CD4-positive, alpha-beta T cell (primary cell): ENCODE measurements at regions not wholly inside any gene's neighbourhood (a gene's known extent, or its start where the extent isn't known, plus 50 kb on each side); places are given as distances from the start of the nearest gene placed in this dataset.

Source experiments
- ATAC-seq: fragments of 200-7000 bp; cut with Tn5 transposase; one replicate; pipeline ENCODE4 v1.10.0; 2022; ENCODE audit warnings: mild to moderate bottlenecking; ENCODE audit not compliant: poor library complexity
- CTCF ChIA-PET: fragments of 350-600 bp; sonication (Branson Sonifier 250); formaldehyde crosslinking; loops from one replicate; lab custom pipeline; 2021; ENCODE audit warnings: antibody characterized with exemption, inconsistent platforms; lab: Charles Lee
- POLR2A ChIA-PET: fragments of 350-600 bp; sonication (Branson Sonifier 250); formaldehyde crosslinking; loops from one replicate; lab custom pipeline; 2021; ENCODE audit warnings: antibody characterized with exemption, inconsistent platforms; lab: Charles Lee
- DNase-seq, 14 experiments: peaks; one replicate each; pipeline ENCODE4 v3.0.0-alpha.2; 2013 to 2020; ENCODE audit warnings: mixed read lengths in 2 of 14
- H3K27ac ChIP-seq, 2 donors: one replicate each; pipeline versions ENCODE4 v1.5.1 to v1.7.0; 2013; ENCODE audit warnings: low read length in 2 of 2, low read depth in 1 of 2, mild to moderate bottlenecking in 1 of 2
- H3K27me3 ChIP-seq, 2 experiments: 1 replicate in 1 of 2; 2 replicates in 1 of 2; pipeline versions ENCODE4 v1.6.1 to v1.7.0; 2013; ENCODE audit warnings: low read length in 2 of 2, control low read depth in 1 of 2, mild to moderate bottlenecking in 1 of 2, moderate library complexity in 1 of 2; ENCODE audit not compliant: insufficient read depth in 2 of 2, control insufficient read depth in 1 of 2
- H3K36me3 ChIP-seq: one replicate; pipeline ENCODE4 v1.6.1; 2013; ENCODE audit warnings: low read length, control low read depth; ENCODE audit not compliant: insufficient read depth
- H3K4me1 ChIP-seq: one replicate; pipeline ENCODE4 v1.6.1; 2013; ENCODE audit warnings: low read length, control low read depth; ENCODE audit not compliant: insufficient read depth
- H3K4me3 ChIP-seq: one replicate; pipeline ENCODE4 v1.5.1; 2013; ENCODE audit warnings: mild to moderate bottlenecking, low read length, moderate library complexity
- H3K9me3 ChIP-seq, 2 experiments: 1 replicate in 1 of 2; 2 replicates in 1 of 2; pipeline versions ENCODE4 v1.6.1 to v1.7.0; 2013; ENCODE audit warnings: low read length in 2 of 2, mild to moderate bottlenecking in 2 of 2, control low read depth in 1 of 2, moderate library complexity in 1 of 2; ENCODE audit not compliant: control insufficient read depth in 1 of 2, insufficient read depth in 1 of 2
- H3K27ac Mint-ChIP-seq: one replicate; pipeline ENCODE4 v1.8.0; 2020; ENCODE audit warnings: mixed read lengths
- H3K27me3 Mint-ChIP-seq: one replicate; pipeline ENCODE4 v1.8.0; 2021; ENCODE audit warnings: mixed read lengths
- H3K36me3 Mint-ChIP-seq: one replicate; pipeline ENCODE4 v1.8.0; 2021; ENCODE audit warnings: low read depth, mixed read lengths
- H3K4me1 Mint-ChIP-seq: one replicate; pipeline ENCODE4 v1.8.0; 2021; ENCODE audit warnings: low read depth, mixed read lengths
- H3K4me3 Mint-ChIP-seq: one replicate; pipeline ENCODE4 v1.8.0; 2020; ENCODE audit warnings: mild to moderate bottlenecking, mixed read lengths
- H3K9me3 Mint-ChIP-seq: one replicate; pipeline ENCODE4 v1.8.0; 2020; ENCODE audit warnings: mixed read lengths
- intact Hi-C, 2 experiments: fragments of 100-400 bp; cut with DNase I in 1 of 2; cut with micrococcal nuclease in 1 of 2; formaldehyde crosslinking; loops; one replicate each; pipeline versions ENCODE4 v1.15.1 to v1.9.0; 2023 to 2025; cut with DNase I, micrococcal nuclease
- TF ChIP-seq, protein P1 (sequence below): fragments of 200-600 bp; IDR thresholded peaks from one replicate; pipeline ENCODE4 v1.8.0; 2022; ENCODE audit warnings: antibody characterized with exemption, mild to moderate bottlenecking

GRCh38 chr5:141758310-141758998 lies 76.4 kb upstream of the ARAP3 start:
- H3K9me3 ChIP-seq: peaks cover 0 to 12% of the 10 kb centered on the region in 2 experiments
- H3K4me1 Mint-ChIP-seq: peaks cover 6% of the 10 kb centered on the region
- no peak for ATAC-seq
- H3K27me3 Mint-ChIP-seq: peaks cover 96% of the 10 kb centered on the region
- no peaks in the 10 kb centered on the region for H3K36me3 ChIP-seq
- no peak overlapping the region for H3K4me3 Mint-ChIP-seq
- intact Hi-C loops: no loop called here
- TF ChIP-seq, protein P1, sequence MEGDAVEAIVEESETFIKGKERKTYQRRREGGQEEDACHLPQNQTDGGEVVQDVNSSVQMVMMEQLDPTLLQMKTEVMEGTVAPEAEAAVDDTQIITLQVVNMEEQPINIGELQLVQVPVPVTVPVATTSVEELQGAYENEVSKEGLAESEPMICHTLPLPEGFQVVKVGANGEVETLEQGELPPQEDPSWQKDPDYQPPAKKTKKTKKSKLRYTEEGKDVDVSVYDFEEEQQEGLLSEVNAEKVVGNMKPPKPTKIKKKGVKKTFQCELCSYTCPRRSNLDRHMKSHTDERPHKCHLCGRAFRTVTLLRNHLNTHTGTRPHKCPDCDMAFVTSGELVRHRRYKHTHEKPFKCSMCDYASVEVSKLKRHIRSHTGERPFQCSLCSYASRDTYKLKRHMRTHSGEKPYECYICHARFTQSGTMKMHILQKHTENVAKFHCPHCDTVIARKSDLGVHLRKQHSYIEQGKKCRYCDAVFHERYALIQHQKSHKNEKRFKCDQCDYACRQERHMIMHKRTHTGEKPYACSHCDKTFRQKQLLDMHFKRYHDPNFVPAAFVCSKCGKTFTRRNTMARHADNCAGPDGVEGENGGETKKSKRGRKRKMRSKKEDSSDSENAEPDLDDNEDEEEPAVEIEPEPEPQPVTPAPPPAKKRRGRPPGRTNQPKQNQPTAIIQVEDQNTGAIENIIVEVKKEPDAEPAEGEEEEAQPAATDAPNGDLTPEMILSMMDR: no peak
- H3K9me3 Mint-ChIP-seq: no peaks in the 10 kb centered on the region
- no peaks in the 10 kb centered on the region for H3K36me3 Mint-ChIP-seq
- H3K4me1 ChIP-seq: no peaks in the 10 kb centered on the region
- H3K4me3 ChIP-seq: no peak overlapping the region
- CTCF ChIA-PET: interaction anchor here (1.2 kb wide), 1 partner anchor 121 kb away, joined by 3 read pairs; no protein-coding TSS in a partner anchor
- POLR2A ChIA-PET: no interaction called here
- H3K27ac ChIP-seq: no peak overlapping the region
- peaks cover 47 to 59% of the 10 kb centered on the region in 2 experiments for H3K27me3 ChIP-seq
- DNase-seq: no peak
- no peak overlapping the region for H3K27ac Mint-ChIP-seq

GRCh38 chr5:141757402-141757801 lies 75.4 kb upstream of the ARAP3 start:
- Mint-ChIP-seq H3K4me3 (no peak overlapping the region), H3K4me1 (peaks cover 6% of the 10 kb centered on the region), H3K27me3 (peaks cover 94% of the 10 kb centered on the region), H3K9me3 (no peaks in the 10 kb centered on the region), H3K27ac (no peak overlapping the region), H3K36me3 (no peaks in the 10 kb centered on the region)
- DNase-seq: no peak
- Histone ChIP-seq H3K36me3 (no peaks in the 10 kb centered on the region), H3K4me1 (no peaks in the 10 kb centered on the region), H3K27me3 (peaks cover 57 to 70% of the 10 kb centered on the region in 2 experiments), H3K27ac (no peak overlapping the region), H3K4me3 (no peak overlapping the region), H3K9me3 (peaks cover 0 to 19% of the 10 kb centered on the region in 2 experiments)
- no peak for ATAC-seq
- ChIA-PET POLR2A (no interaction called here), CTCF (interaction anchor here (1.2 kb wide), 1 partner anchor 122 kb away, joined by 3 read pairs; no protein-coding TSS in a partner anchor)
- TF ChIP-seq, protein P1: no peak
- intact Hi-C loops: no loop called here

DNA sequence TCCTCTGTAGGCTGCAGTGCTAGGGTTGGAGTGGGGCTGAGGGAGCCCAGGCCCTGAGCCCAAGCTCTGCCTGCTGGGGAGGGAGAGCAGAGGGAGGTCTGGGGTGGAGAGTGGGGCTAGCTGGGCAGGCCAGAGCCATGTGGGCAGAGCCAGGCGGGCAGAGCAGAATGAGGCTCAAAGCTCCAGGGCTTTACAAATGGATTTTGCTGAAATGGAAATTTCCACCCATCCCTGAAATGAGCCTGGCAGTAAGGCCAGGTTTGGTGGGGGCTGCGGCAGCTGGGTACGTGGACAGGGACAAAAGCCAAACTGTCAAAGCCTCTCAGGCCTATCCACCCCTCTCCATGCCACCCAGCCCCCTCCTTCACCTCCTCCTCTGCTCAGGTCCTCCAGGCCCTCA lies 74.2 kb upstream of the ARAP3 start:
- intact Hi-C loops: no loop called here
- Mint-ChIP-seq H3K27ac (no peak overlapping the region), H3K27me3 (peaks cover 97% of the 10 kb centered on the region), H3K4me1 (peaks cover 6% of the 10 kb centered on the region), H3K9me3 (no peaks in the 10 kb centered on the region), H3K36me3 (no peaks in the 10 kb centered on the region), H3K4me3 (no peak overlapping the region)
- TF ChIP-seq, protein P1: no peak
- Histone ChIP-seq H3K27me3 (peaks cover 58 to 75% of the 10 kb centered on the region in 2 experiments), H3K4me1 (no peaks in the 10 kb centered on the region), H3K4me3 (no peak overlapping the region), H3K27ac (no peak overlapping the region), H3K9me3 (peaks cover 0 to 19% of the 10 kb centered on the region in 2 experiments), H3K36me3 (no peaks in the 10 kb centered on the region)
- ChIA-PET POLR2A (no interaction called here), CTCF (no interaction called here)
- DNase-seq (no peak), ATAC-seq (no peak)
